Renal pelvis (tissue), 1 donor: ENCODE measurements at regions not wholly inside any gene's neighbourhood (a gene's known extent, or its start where the extent isn't known, plus 50 kb on each side); places are given as distances from the start of the nearest gene placed in this dataset.

ENCODE experiments used
- DNase-seq: peaks from one replicate; pipeline ENCODE4 v3.0.0-alpha.2; 2013

DNA sequence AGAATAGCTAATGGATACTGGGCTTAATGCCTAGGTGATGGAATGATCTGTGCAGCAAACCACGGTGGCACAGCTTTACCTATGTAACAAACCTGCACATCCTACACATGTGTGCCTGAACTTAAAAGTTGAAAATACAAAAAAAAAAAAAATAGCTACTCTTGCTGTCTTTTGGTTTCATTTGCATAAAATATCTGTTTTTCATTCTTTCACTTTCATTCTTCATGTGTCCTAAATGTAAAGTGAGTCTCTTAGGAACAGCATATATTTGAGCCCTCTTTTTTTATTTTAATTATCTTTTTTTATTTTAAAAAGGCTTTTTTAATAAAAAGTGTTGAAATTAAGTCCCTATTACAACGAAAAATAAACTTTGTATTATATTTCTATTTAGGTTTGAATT, 836.1 kb upstream of the KCND2 start:
- DNase-seq = no peak

- DNase-seq = no peak
These were observed 834.7 kb upstream of the KCND2 start for GRCh38 chr7:119438315-119438714.

DNA sequence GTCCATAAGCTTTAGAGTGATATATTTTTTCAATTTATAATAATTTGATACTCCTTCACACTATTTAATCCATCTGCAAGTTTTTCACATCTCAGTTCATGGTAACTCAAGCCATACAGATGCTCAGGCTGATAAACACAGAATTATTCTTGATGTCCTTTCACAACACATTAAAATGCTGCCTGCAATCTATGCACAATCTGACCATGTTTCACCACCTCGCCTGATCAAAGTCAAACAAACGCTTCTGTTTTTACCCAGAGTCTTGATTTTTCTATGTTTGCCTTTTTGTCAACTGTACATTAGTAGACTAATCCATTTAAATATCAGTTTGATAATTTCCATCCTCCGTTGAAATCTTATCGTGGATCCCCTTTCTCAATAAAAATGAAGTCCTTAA, 833.8 kb upstream of the KCND2 start:
- no peak for DNase-seq

GRCh38 chr7:119452401-119452800, 820.6 kb upstream of the KCND2 start:
- no peak for DNase-seq

DNA sequence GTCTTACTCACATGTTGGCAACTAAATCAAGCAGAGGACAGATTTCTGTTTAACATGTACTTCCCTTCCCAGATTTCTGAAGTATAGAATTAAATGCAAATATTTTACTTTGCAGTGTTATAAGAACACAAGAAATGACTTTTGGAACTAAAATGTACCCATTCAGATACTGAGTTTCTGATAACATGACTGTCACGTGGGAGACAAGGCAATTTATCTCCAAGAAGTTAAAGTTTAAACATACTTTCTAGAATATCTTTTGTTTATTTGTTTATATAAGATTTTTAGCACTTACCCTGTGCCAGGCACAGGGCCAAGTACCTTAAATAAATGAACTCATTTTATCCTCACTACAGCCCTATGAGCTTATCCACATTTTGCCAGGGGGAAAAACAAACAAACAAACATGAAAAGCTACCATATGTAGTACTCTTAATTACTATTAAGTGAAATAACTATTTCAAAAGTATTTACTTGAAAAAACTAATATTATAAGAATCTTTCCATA, 807.1 kb upstream of the KCND2 start:
- no peak for DNase-seq

DNA sequence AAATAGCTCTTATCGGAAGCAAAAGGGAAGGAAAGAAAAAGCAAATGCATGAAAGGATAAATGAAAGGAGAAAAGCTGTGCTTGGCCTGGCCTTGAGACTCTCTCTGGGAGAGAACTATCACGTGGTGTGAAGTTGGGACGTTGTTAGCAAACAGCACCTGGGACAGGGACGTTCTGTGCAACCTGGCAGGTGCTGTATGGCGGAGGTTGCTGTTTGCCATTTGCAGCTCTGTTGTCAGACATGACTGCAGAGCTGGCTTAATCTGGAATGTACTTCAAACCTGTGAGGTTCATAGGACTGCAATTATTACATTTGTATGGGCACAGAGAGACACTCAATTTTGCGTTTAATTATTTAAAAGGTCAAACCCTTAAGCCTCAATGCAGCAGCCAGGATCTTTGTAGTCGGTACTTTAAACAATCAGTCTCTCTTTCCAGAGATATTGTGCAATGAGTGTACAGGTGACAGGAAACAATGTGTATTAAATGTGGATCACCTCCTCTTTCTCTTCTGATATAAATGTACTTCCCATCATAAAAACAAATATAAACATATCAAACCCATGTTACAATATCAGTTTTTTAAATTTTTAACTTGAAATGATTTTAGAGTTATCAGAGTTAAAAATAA, 800.5 kb upstream of the KCND2 start:
- DNase-seq = no peak

DNA sequence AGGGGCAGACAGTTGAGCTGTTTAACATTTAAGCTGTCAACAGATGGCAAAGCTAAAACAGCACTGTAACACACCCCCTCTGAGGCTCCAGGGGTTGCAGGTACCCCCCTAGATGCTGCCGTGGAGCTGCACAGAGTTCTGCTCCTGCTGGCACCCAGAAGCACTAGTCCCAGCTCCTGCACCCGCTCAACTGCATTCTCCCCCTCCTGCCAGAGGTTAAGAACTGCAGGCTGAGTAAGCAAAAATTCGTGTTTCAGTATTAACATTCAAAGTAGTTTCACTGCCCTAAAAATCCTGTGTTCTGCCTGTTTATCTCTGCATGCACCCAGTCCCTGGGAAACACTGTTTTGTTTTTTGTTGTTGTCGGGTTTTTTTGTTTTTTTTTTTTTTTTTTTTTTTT, 790.8 kb upstream of the KCND2 start:
- DNase-seq = no peak

- DNase-seq = no peak
These were observed 790.3 kb upstream of the KCND2 start for GRCh38 chr7:119482671-119483070.

DNA sequence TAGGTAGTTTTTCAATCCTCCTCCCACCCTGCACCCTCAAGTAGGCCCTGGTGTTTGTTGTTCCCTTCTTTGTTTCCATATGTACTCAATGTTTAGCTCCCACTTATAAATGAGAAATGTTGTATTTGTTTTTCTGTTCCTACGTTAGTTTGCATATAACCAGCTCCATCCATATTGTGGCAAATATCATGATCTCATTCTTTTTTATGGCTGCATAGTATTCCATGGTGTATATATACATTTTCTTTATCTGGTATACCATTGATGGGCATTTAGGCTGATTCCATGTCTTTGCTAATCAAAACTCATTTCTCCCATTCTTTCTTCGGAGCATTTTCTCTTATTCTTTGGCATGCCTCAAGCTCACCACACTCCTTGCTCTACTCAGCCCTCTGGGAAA, 789.6 kb upstream of the KCND2 start:
- no peak for DNase-seq

DNA sequence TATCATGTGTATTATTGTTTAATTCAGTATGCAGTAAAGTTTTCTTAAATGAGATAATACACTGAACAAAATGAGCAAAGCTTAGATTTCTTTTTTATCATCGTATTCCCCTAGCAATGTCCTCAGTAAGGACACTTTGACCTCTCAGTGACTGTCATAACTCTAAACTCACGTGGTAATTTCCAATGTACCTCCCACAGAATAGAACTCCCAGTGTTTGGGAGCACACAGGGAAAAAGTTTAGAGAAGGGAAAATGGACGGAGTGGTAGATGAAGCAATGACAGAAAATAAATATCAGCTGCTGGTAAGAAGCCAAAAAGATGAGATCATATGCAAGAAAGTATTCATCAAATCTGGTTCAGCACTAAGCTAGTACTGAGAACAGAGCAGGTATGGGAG, 758.6 kb upstream of the KCND2 start:
- DNase-seq = no peak

GRCh38 chr7:119515214-119515613, 757.8 kb upstream of the KCND2 start:
- DNase-seq = no peak

GRCh38 chr7:119515962-119516361, 757.0 kb upstream of the KCND2 start:
- no peak for DNase-seq

DNA sequence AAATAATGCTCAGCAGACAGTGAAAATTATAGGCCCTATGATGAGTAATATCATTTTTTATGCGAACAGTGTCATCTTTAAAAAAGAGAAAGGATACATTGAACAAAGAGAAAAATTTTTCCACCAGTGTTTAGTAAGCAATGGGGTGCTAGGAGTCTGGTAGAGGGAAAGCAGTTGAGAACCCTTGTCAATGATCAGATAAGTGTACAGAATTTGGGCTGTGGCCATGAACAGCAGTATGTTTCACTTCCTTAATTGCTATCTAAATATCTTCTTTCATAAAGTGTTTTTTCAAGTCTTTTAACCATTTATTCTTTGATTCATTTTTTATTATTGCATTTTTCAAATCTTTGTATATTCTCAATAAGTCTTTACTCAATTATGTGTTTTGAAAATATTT, 750.7 kb upstream of the KCND2 start:
- no peak for DNase-seq

- no peak for DNase-seq
These were observed 750.3 kb upstream of the KCND2 start for GRCh38 chr7:119522698-119523097.

- DNase-seq = no peak
These were observed 727.9 kb upstream of the KCND2 start for GRCh38 chr7:119545118-119545517.

GRCh38 chr7:119555788-119556187, 717.2 kb upstream of the KCND2 start:
- no peak for DNase-seq

DNA sequence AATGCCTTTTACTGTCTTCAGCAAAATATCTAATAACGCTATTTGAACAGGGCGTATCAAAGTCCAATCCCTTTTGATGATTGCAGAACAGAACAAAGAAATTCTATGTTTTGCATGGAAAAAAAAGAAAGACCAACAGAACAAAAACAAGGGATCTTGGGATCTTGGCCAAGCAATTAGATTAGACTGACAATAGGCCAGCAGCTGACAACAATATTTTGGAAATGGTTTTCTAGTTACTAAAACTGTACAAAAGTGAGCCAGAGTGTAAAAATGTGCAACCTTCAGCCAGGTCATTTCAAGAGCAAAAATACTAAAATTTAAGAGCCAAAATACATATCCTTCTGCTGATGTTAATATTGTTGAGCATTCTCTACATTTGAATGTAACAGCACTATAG, 716.5 kb upstream of the KCND2 start:
- DNase-seq = no peak

DNA sequence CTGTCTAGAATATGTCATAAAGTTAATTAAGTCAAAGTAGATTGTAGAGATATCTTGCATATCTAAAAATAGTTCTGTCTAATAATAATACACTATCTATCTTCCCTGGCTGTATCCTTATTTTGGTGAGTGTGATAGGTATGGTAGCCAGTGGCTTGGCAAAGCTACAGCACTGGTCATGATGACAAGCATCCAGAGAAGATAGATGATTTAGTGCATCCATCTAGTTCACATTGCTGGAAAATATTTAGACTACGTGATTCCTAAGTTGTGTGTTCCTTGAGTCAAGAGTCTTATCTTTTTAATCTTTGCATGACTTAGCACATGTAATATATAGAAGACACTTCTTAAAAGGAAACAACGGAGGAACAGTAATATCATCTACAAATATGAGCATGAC, 711.2 kb upstream of the KCND2 start:
- DNase-seq = no peak

DNA sequence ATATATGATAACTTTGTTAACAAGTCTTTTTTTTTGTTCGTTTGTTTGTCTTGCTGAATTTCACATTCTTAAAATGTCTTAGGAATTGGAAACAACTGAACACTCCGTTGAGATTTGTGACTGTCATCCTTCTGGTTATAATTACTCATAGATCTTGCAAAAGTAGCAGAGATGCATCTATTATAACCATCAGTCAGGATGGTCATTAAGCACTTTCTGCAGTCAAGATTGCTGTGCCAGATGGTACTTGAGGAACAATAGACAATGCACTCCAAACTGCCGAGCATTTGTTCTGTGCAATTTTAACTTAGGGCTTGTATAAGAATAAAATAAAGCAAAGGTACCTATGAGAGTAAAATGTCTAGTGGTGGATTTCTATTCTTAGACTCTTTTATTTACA, 710.1 kb upstream of the KCND2 start:
- no peak for DNase-seq

GRCh38 chr7:119571666-119572065, 701.3 kb upstream of the KCND2 start:
- no peak for DNase-seq

DNA sequence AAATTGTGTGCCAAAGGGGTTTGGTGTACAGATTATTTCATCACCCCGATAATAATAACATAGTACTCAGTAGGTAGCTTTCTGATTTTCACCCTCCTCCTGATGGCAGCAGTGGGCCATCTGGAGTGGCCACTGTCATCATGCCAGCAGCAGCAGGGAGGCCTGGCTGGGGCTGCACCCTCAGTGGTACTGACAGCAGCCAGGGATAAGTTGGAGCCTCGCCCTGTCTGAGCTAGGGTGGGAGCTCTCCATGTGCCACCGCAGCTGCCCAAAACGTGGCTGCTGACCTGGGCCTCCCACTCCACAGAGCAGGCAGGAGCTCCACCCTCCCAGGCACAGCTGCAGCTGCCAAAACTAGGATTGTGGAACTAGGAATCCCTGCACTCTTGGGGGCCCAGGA, 700.8 kb upstream of the KCND2 start:
- DNase-seq = no peak

GRCh38 chr7:119572541-119572940, 700.4 kb upstream of the KCND2 start:
- no peak for DNase-seq

- DNase-seq = no peak
These were observed 694.9 kb upstream of the KCND2 start for GRCh38 chr7:119578116-119578515.

DNA sequence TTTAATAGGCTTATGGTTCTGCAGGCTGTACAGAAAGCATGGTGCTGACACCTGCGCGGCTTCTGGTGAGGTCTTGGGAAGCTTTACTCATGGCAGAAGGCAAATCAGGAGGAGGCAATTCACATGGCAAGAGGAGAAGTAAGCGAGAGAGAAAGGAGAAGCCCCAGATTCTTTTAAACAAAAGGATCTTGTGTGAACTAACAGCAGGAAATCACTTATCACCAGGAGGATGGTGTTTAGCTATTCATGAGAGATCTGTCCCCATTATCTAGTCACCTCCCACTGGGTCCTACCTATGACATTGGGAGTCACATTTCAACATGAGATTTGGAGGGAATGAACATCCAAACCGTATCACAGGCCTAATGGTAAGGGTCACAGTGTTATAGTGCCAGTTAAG, 678.0 kb upstream of the KCND2 start:
- no peak for DNase-seq

DNA sequence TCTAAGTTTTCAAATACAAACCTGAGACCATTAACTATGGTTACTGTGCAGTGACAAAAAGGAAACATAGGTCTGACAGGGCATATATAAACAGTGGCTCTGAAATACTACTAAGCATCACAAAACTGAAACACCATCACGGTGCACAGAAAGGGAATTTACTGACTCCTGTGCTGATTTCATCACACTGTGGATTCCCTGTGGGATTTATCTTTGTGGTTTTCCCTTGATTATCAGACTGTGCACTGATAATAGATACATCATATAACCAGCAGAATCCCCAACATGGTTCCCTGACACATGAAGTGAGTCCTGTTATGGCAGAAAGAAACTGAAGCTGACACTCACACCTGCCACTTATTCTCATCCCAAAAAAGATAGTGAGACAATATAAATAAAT, 676.3 kb upstream of the KCND2 start:
- no peak for DNase-seq
